Brain microvascular endothelial cell (primary cell): ENCODE measurements at regions not wholly inside any gene's neighbourhood (a gene's known extent, or its start where the extent isn't known, plus 50 kb on each side); places are given as distances from the start of the nearest gene placed in this dataset.

Source experiments
- DNase-seq: peaks from one replicate; pipeline ENCODE4 v3.0.0-alpha.2; 2020
- H3K27ac ChIP-seq: fragments of 250-450 bp; sonication (Bioruptor Pico); 2 replicates; pipeline ENCODE4 v1.5.1; 2020; ENCODE audit warnings: mild to moderate bottlenecking, moderate library complexity
- H3K27me3 ChIP-seq: fragments of 250-450 bp; sonication (Bioruptor Pico); replicated peaks from 2 replicates; pipeline ENCODE4 v1.5.1; 2020; ENCODE audit warnings: mild to moderate bottlenecking
- H3K36me3 ChIP-seq: fragments of 250-450 bp; sonication (Bioruptor Pico); replicated peaks from 2 replicates; pipeline ENCODE4 v1.5.1; 2020; ENCODE audit warnings: mild to moderate bottlenecking
- H3K4me3 ChIP-seq: 2 replicates; pipeline ENCODE4 v1.5.1; 2011; ENCODE audit warnings: low read depth, mild to moderate bottlenecking, control low read depth, low read length, moderate library complexity
- in situ Hi-C: cut with HindIII; loops from 2 replicates; pipeline ENCODE4 v1.10.0; 2017; ENCODE audit warnings: low sequenced_read_pairs, low pct_ligation_motif_present
- TF ChIP-seq, protein P1 (sequence below): IDR thresholded peaks from 2 replicates; pipeline ENCODE4 v1.5.1; 2011; ENCODE audit warnings: low read depth, mild to moderate bottlenecking, moderate library complexity, low read length, control low read depth, inconsistent platforms; ENCODE audit errors: missing control alignments

GRCh38 chr14:30125322-30125979 lies 197.8 kb upstream of the PRKD1 start:
- DNase-seq, result no peak
- TF ChIP-seq, protein P1, sequence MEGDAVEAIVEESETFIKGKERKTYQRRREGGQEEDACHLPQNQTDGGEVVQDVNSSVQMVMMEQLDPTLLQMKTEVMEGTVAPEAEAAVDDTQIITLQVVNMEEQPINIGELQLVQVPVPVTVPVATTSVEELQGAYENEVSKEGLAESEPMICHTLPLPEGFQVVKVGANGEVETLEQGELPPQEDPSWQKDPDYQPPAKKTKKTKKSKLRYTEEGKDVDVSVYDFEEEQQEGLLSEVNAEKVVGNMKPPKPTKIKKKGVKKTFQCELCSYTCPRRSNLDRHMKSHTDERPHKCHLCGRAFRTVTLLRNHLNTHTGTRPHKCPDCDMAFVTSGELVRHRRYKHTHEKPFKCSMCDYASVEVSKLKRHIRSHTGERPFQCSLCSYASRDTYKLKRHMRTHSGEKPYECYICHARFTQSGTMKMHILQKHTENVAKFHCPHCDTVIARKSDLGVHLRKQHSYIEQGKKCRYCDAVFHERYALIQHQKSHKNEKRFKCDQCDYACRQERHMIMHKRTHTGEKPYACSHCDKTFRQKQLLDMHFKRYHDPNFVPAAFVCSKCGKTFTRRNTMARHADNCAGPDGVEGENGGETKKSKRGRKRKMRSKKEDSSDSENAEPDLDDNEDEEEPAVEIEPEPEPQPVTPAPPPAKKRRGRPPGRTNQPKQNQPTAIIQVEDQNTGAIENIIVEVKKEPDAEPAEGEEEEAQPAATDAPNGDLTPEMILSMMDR, result no peak
- H3K27me3 ChIP-seq, result no peaks in the 10 kb centered on the region
- no peak overlapping the region for H3K4me3 ChIP-seq
- in situ Hi-C loops, result no loop called here
- H3K36me3 ChIP-seq, result no peaks in the 10 kb centered on the region
- H3K27ac ChIP-seq, result no peak overlapping the region

GRCh38 chr14:30129807-30130206 lies 202.2 kb upstream of the PRKD1 start:
- TF ChIP-seq, protein P1, result no peak
- in situ Hi-C loops, result no loop called here

GRCh38 chr14:30131581-30132097 lies 204.0 kb upstream of the PRKD1 start:
- H3K4me3 ChIP-seq, result no peak overlapping the region
- H3K27ac ChIP-seq, result no peak overlapping the region
- in situ Hi-C loops, result no loop called here
- H3K36me3 ChIP-seq, result no peaks in the 10 kb centered on the region
- no peaks in the 10 kb centered on the region for H3K27me3 ChIP-seq
- DNase-seq, result no peak
- TF ChIP-seq, protein P1, result no peak

More at GRCh38 chr14:30129807-30130206, 202.2 kb upstream of the PRKD1 start:
- H3K4me3 ChIP-seq, result no peak overlapping the region
- H3K27me3 ChIP-seq, result no peaks in the 10 kb centered on the region
- no peak overlapping the region for H3K27ac ChIP-seq
- DNase-seq, result no peak
- no peaks in the 10 kb centered on the region for H3K36me3 ChIP-seq

GRCh38 chr14:30132196-30132595 lies 204.5 kb upstream of the PRKD1 start:
- DNase-seq, result no peak
- TF ChIP-seq, protein P1, result no peak
- Histone ChIP-seq H3K36me3 (no peaks in the 10 kb centered on the region), H3K4me3 (no peak overlapping the region), H3K27me3 (no peaks in the 10 kb centered on the region), H3K27ac (no peak overlapping the region)
- in situ Hi-C loops, result no loop called here

GRCh38 chr14:30134936-30135335 lies 207.3 kb upstream of the PRKD1 start:
- Histone ChIP-seq H3K36me3 (no peaks in the 10 kb centered on the region), H3K27me3 (no peaks in the 10 kb centered on the region), H3K27ac (no peak overlapping the region), H3K4me3 (no peak overlapping the region)
- TF ChIP-seq, protein P1, result no peak
- in situ Hi-C loops, result no loop called here
- DNase-seq, result no peak

- TF ChIP-seq, protein P1, result no peak
- DNase-seq, result no peak
- Histone ChIP-seq H3K4me3 (no peak overlapping the region), H3K36me3 (no peaks in the 10 kb centered on the region), H3K27me3 (no peaks in the 10 kb centered on the region), H3K27ac (no peak overlapping the region)
- in situ Hi-C loops, result no loop called here
These were observed 210.9 kb upstream of the PRKD1 start for GRCh38 chr14:30138567-30138966.
